ENCODE measurements at regions not wholly inside any gene's neighbourhood (a gene's known extent, or its start where the extent isn't known, plus 50 kb on each side); places are given as distances from the start of the nearest gene placed in this dataset.

DNA sequence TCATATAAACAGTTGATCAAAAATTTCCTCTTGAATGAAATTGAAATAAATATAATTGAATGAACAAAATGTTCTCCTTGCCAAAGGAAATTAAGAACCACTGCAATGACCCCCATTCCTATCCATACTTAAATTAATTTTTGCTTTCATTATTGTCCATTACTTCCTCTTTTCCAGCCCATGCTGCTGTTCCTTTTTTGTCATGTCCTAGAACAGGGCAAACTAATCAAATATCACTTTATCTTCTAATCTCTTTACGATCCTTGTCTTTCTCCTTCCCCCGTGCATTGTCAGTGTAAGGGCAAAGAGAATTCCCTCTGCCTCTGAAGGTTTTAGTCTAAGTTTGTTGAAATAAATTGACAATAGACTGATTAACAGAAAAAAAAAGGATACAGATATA, 203.0 kb downstream of the CENPC start:
- no peak for TF ChIP-seq CTCF (IDR thresholded peaks at IDR 0.05; ENCODE audit: insufficient read depth, low read length)
- TF ChIP-seq POLR2AphosphoS5 (IDR thresholded peaks at IDR 0.05; ENCODE audit: low read depth): no peak

All from HL-60 (cell line).